ENCODE measurements at regions not wholly inside any gene's neighbourhood (a gene's known extent, or its start where the extent isn't known, plus 50 kb on each side); places are given as distances from the start of the nearest gene placed in this dataset.

DNA sequence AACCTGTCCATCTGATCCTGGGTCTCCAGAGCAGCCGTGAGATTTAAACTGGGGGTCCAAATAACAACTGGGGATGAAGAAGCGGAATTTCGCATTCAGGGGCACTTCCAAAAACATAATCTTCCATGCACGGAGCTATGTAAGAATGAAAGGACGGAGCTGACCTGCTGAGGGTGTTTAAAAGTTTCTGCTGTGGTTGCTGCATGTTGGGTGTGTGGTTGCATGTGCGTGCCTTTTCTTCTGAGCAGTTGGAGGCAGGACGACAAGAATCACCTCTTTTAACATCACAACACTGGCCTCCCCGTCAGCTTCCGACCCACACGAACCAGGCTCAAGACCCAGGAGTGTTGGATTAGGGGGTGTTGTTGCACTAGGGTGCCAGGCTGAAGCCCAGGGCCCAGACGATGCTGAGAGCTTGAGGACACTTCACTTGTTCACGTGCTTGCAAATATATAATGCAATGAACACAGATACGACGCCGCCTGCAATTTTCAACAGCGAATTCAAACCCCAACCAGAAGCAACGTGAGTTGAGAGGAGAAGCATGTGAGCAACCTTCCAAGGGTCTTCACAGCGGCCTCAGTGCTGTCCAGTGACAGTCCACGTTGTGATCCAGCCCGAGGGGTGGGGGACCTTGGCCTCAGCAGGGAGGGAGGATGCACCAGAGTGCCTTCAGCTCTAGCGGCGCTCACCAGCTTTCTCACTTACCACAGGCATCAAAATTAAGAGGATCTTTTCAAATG is 76.0 kb upstream of the SALL3 start:
- TF ChIP-seq JUNB (CRISPR knock-in tag; IDR thresholded peaks at IDR 0.05; ENCODE audit: borderline replicate concordance) (no peak), JUN (CRISPR knock-in tag; IDR thresholded peaks at IDR 0.05) (no peak), SP1 (IDR thresholded peaks at IDR 0.05) (no peak), SP1 (CRISPR knock-in tag; IDR thresholded peaks at IDR 0.05) (no peak), POLR2A (IDR thresholded peaks at IDR 0.05; ENCODE audit: insufficient read depth in 1 of 2, low read depth in 2 of 2, low read length in 2 of 2) (no peak), RORA (CRISPR knock-in tag; IDR thresholded peaks at IDR 0.05) (no peak), CBX5 (CRISPR knock-in tag; IDR thresholded peaks at IDR 0.05; ENCODE audit: borderline replicate concordance) (no peak), BHLHE40 (IDR thresholded peaks at IDR 0.05; ENCODE audit: low read length) (no peak)
- TF ChIP-seq, protein P1, sequence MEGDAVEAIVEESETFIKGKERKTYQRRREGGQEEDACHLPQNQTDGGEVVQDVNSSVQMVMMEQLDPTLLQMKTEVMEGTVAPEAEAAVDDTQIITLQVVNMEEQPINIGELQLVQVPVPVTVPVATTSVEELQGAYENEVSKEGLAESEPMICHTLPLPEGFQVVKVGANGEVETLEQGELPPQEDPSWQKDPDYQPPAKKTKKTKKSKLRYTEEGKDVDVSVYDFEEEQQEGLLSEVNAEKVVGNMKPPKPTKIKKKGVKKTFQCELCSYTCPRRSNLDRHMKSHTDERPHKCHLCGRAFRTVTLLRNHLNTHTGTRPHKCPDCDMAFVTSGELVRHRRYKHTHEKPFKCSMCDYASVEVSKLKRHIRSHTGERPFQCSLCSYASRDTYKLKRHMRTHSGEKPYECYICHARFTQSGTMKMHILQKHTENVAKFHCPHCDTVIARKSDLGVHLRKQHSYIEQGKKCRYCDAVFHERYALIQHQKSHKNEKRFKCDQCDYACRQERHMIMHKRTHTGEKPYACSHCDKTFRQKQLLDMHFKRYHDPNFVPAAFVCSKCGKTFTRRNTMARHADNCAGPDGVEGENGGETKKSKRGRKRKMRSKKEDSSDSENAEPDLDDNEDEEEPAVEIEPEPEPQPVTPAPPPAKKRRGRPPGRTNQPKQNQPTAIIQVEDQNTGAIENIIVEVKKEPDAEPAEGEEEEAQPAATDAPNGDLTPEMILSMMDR (CRISPR knock-in tag; IDR thresholded peaks at IDR 0.05), result no peak

Data from HepG2 (cell line).